GM12878 (cell line): ENCODE measurements at regions not wholly inside any gene's neighbourhood (a gene's known extent, or its start where the extent isn't known, plus 50 kb on each side); places are given as distances from the start of the nearest gene placed in this dataset.

Experiments used
- ATF7 ChIP-seq: fragments of 450-650 bp; IDR thresholded peaks from 2 replicates; pipeline ENCODE4 v1.6.1; 2016; ENCODE audit warnings: low read depth, mild to moderate bottlenecking
- BHLHE40 ChIP-seq, 2 experiments: fragments of 450-650 bp in 1 of 2; IDR thresholded peaks; 2 replicates each; pipeline ENCODE4 v1.6.1; 2011 to 2017; ENCODE audit warnings: low read depth in 2 of 2, borderline replicate concordance in 1 of 2, improper control_type of control experiment in 1 of 2, low read length in 1 of 2, mild to moderate bottlenecking in 1 of 2
- EP300 ChIP-seq, 2 experiments: fragments of 150-350 bp in 1 of 2; IDR thresholded peaks; 2 replicates each; pipeline ENCODE4 v1.6.1; 2011 to 2012; ENCODE audit warnings: low read depth in 2 of 2, low read length in 2 of 2, borderline replicate concordance in 1 of 2, improper control_type of control experiment in 1 of 2, inconsistent platforms in 1 of 2; ENCODE audit not compliant: control insufficient read depth in 1 of 2
- ESRRA ChIP-seq: IDR thresholded peaks from 2 replicates; pipeline ENCODE4 v1.6.1; 2012; ENCODE audit warnings: mild to moderate bottlenecking, low read length, improper control_type of control experiment
- SREBF2 ChIP-seq: IDR thresholded peaks from 2 replicates; pipeline ENCODE4 v1.6.1; 2012; ENCODE audit warnings: mild to moderate bottlenecking, low read length

DNA sequence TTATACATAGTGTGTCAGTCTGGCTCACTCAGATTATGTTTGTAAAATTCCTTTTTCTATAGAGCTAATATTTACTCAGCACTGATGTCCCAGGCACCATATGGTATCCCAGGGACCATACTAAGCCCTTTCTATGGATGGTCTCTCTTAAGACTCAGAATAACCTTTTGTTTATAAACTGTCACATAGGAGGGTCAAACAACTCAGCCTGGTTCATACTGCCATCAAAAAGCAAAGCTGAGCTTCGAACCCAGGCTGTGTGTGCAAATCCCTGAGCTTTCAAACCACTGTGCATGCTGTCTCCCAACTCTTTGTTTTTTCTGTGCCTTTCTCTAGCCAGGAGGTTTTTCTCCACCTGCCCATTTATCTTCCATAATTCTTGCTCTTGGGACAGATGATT, 135.6 kb upstream of the ARHGAP5 start:
- TF ChIP-seq BHLHE40 (IDR thresholded peaks at IDR 0.05; ENCODE audit: borderline replicate concordance in 1 of 2, low read depth in 2 of 2, low read length in 1 of 2) (no peak), SREBF2 (no peak), EP300 (IDR thresholded peaks at IDR 0.05; ENCODE audit: borderline replicate concordance in 1 of 2, control insufficient read depth in 1 of 2, low read depth in 2 of 2, low read length in 2 of 2) (no peak), ESRRA (no peak), ATF7 (no peak)
